SK-N-SH (cell line): ENCODE measurements at regions not wholly inside any gene's neighbourhood (a gene's known extent, or its start where the extent isn't known, plus 50 kb on each side); places are given as distances from the start of the nearest gene placed in this dataset.
"Not testable (repeated sequence)": the region's sequence is repeated elsewhere in the genome, so short reads cannot be mapped to it uniquely, and the experiment has no call there.

Source experiments
- CTCF ChIA-PET: fragments of 300-600, 350-600 bp; formaldehyde crosslinking; extraction: SDS; loops from one replicate; lab custom pipeline; 2021; lab: Yijun Ruan, JAX
- POLR2A ChIA-PET: fragments of 350-600 bp; sonication (Branson Sonifier 250); formaldehyde crosslinking; extraction: SDS; loops from one replicate; lab custom pipeline; 2020; ENCODE audit warnings: antibody characterized with exemption, inconsistent platforms; lab: Yijun Ruan, JAX
- DNase-seq: peaks from one replicate; pipeline ENCODE4 v3.0.0; 2012
- H2AFZ ChIP-seq: fragments of 200-600 bp; sonication (generic); 2 replicates; pipeline ENCODE4 v1.8.1; 2016; ENCODE audit warnings: antibody characterized with exemption, mild to moderate bottlenecking, low read depth
- H3F3A ChIP-seq: fragments of 200-600 bp; sonication (generic); replicated peaks from 2 replicates; pipeline ENCODE3; 2016; ENCODE audit warnings: antibody characterized with exemption, mild to moderate bottlenecking; ENCODE audit not compliant: insufficient read depth
- H3K27ac ChIP-seq, 2 experiments: fragments of 200-500 bp in 1 of 2; fragments of 200-600 bp in 1 of 2; sonication (Bioruptor generic) in 1 of 2; sonication (generic), shearing (Covaris generic) in 1 of 2; 2 replicates each; pipeline versions ENCODE4 v1.5.1 to v1.6.1; 2014 to 2016; ENCODE audit warnings: low read depth in 2 of 2, inconsistent platforms in 1 of 2, low read length in 1 of 2, mild to moderate bottlenecking in 1 of 2, mixed read lengths in 1 of 2
- H3K27me3 ChIP-seq: fragments of 200-600 bp; sonication (generic), shearing (Covaris generic); 2 replicates; pipeline ENCODE4 v1.6.1; 2016; ENCODE audit warnings: mixed run types; ENCODE audit not compliant: insufficient read depth
- H3K36me3 ChIP-seq, 2 experiments: fragments of 200-500 bp in 1 of 2; fragments of 200-600 bp in 1 of 2; sonication (Bioruptor generic) in 1 of 2; sonication (generic) in 1 of 2; replicated peaks in 1 of 2; 2 replicates each; pipeline versions ENCODE3 to v1.5.1; 2014 to 2016; ENCODE audit warnings: low read length in 1 of 2, mild to moderate bottlenecking in 1 of 2; ENCODE audit not compliant: insufficient read depth in 2 of 2, control insufficient read depth in 1 of 2
- H3K4me1 ChIP-seq, 2 experiments: fragments of 200-500 bp in 1 of 2; fragments of 200-600 bp in 1 of 2; sonication (Bioruptor generic) in 1 of 2; sonication (generic), shearing (Covaris generic) in 1 of 2; 2 replicates each; pipeline versions ENCODE4 v1.5.1 to v1.6.1; 2014 to 2016; ENCODE audit warnings: low read depth in 1 of 2, low read length in 1 of 2, mixed run types in 1 of 2; ENCODE audit not compliant: insufficient read depth in 2 of 2, control insufficient read depth in 1 of 2
- H3K4me2 ChIP-seq: fragments of 200-600 bp; sonication (generic), shearing (Covaris generic); 2 replicates; pipeline ENCODE4 v1.6.1; 2017; ENCODE audit warnings: mixed run types
- H3K4me3 ChIP-seq, 2 experiments: fragments of 200-500 bp in 1 of 2; fragments of 200-600 bp in 1 of 2; sonication (Bioruptor generic) in 1 of 2; sonication (generic), shearing (Covaris generic) in 1 of 2; 2 replicates each; pipeline versions ENCODE4 v1.5.1 to v1.8.1; 2014 to 2016; ENCODE audit warnings: low read depth in 2 of 2, inconsistent platforms in 1 of 2, low read length in 1 of 2, mild to moderate bottlenecking in 1 of 2, mixed read lengths in 1 of 2, moderate library complexity in 1 of 2
- H3K79me2 ChIP-seq: fragments of 200-600 bp; sonication (generic); 2 replicates; pipeline ENCODE4 v1.8.1; 2017; ENCODE audit warnings: mild to moderate bottlenecking; ENCODE audit not compliant: insufficient read depth
- H3K9ac ChIP-seq: fragments of 200-600 bp; sonication (generic); 2 replicates; pipeline ENCODE4 v1.6.1; 2017; ENCODE audit warnings: mixed run types
- H3K9me2 ChIP-seq: fragments of 200-600 bp; sonication (generic); 2 replicates; pipeline ENCODE4 v1.6.1; 2017; ENCODE audit warnings: mixed run types
- H3K9me3 ChIP-seq: fragments of 200-600 bp; sonication (generic); 2 replicates; pipeline ENCODE4 v1.6.1; 2017; ENCODE audit warnings: mixed run types, mild to moderate bottlenecking, moderate library complexity
- H4K20me1 ChIP-seq: fragments of 200-600 bp; sonication (generic); 2 replicates; pipeline ENCODE4 v1.6.1; 2017; ENCODE audit warnings: mild to moderate bottlenecking, mixed run types; ENCODE audit not compliant: insufficient read depth
- CHD2 ChIP-seq: fragments of 150-350 bp; IDR thresholded peaks from 2 replicates; pipeline ENCODE4 v1.6.1; 2018; ENCODE audit warnings: low read length; ENCODE audit not compliant: partially characterized antibody
- CTCF ChIP-seq: fragments of 200-600 bp; sonication (generic); IDR thresholded peaks from 2 replicates; pipeline ENCODE4 v1.6.1; 2017; ENCODE audit warnings: antibody characterized with exemption, mild to moderate bottlenecking, moderate library complexity
- FOSL2 ChIP-seq: IDR thresholded peaks from 2 replicates; pipeline ENCODE4 v1.4.0; 2012; ENCODE audit warnings: low read depth, mild to moderate bottlenecking, moderate library complexity, borderline replicate concordance
- FOXJ3 ChIP-seq: sonication (generic); formaldehyde crosslinking; IDR thresholded peaks from 2 replicates; pipeline ENCODE4 v1.5.1; 2020; ENCODE audit warnings: mild to moderate bottlenecking, missing genetic modification reagents
- FOXM1 ChIP-seq: IDR thresholded peaks from 2 replicates; pipeline ENCODE4 v1.4.0; 2012; ENCODE audit warnings: low read depth, mild to moderate bottlenecking
- GABPA ChIP-seq: IDR thresholded peaks from 2 replicates; pipeline ENCODE4 v1.4.0; 2012; ENCODE audit warnings: low read depth, mild to moderate bottlenecking
- MAX ChIP-seq: IDR thresholded peaks from 2 replicates; pipeline ENCODE4 v1.4.0; 2012; ENCODE audit warnings: low read depth
- MEF2A ChIP-seq: IDR thresholded peaks from 2 replicates; pipeline ENCODE4 v1.4.0; 2012; ENCODE audit warnings: low read depth, borderline replicate concordance
- MXI1 ChIP-seq: IDR thresholded peaks from 2 replicates; pipeline ENCODE4 v1.6.1; 2012; ENCODE audit warnings: mild to moderate bottlenecking, low read depth, low read length, improper control_type of control experiment
- NFIC ChIP-seq: IDR thresholded peaks from 2 replicates; pipeline ENCODE4 v1.4.0; 2012; ENCODE audit warnings: borderline replicate concordance
- NRF1 ChIP-seq: IDR thresholded peaks from 2 replicates; pipeline ENCODE4 v1.6.1; 2012; ENCODE audit warnings: low read depth, mild to moderate bottlenecking, low read length
- PBX3 ChIP-seq: IDR thresholded peaks from 2 replicates; pipeline ENCODE4; 2012
- RAD21 ChIP-seq: IDR thresholded peaks from 2 replicates; pipeline ENCODE4 v1.6.1; 2012; ENCODE audit warnings: mild to moderate bottlenecking, low read length
- RCOR1 ChIP-seq: fragments of 150-350 bp; IDR thresholded peaks from 2 replicates; pipeline ENCODE4 v1.6.1; 2017; ENCODE audit warnings: antibody characterized with exemption, low read length
- RFX5 ChIP-seq: IDR thresholded peaks from 2 replicates; pipeline ENCODE4 v1.6.1; 2012; ENCODE audit warnings: mild to moderate bottlenecking, improper control_type of control experiment, low read length
- RXRA ChIP-seq: IDR thresholded peaks from 2 replicates; pipeline ENCODE4 v1.4.0; 2012; ENCODE audit warnings: low read depth, mild to moderate bottlenecking, borderline replicate concordance
- SIN3A ChIP-seq: IDR thresholded peaks from 2 replicates; pipeline ENCODE4 v1.6.1; 2012; ENCODE audit warnings: low read depth, mild to moderate bottlenecking, low read length, moderate library complexity, borderline replicate concordance
- TCF12 ChIP-seq: IDR thresholded peaks from 2 replicates; pipeline ENCODE4 v1.4.0; 2012
- YY1 ChIP-seq: IDR thresholded peaks from 2 replicates; pipeline ENCODE4 v1.4.0; 2012; ENCODE audit warnings: low read depth, mild to moderate bottlenecking
- ZBTB33 ChIP-seq: IDR thresholded peaks from 2 replicates; pipeline ENCODE4 v1.4.0; 2012; ENCODE audit warnings: low read depth, borderline replicate concordance
- WGBS: methylation state at CpG from one replicate; pipeline ENCODE4 v1.1.6; 2017; ENCODE audit warnings: low lambda C conversion rate; 5-methylcytosine and 5-hydroxymethylcytosine counted together

GRCh38 chr10:34010891-34011290 lies 676.4 kb upstream of the NRP1 start:
- Histone ChIP-seq H2AFZ (no peak overlapping the region), H3K4me3 (no peak overlapping the region), H3K79me2 (no peaks in the 10 kb centered on the region), H3K27me3 (no peaks in the 10 kb centered on the region), H3K9me3 (no peaks in the 10 kb centered on the region), H3K4me2 (no peak overlapping the region), H3K4me1 (no peaks in the 10 kb centered on the region), H3F3A (no peaks in the 10 kb centered on the region), H4K20me1 (no peaks in the 10 kb centered on the region), H3K36me3 (no peaks in the 10 kb centered on the region), H3K9me2 (no peaks in the 10 kb centered on the region), H3K27ac (no peak overlapping the region), H3K9ac (no peak overlapping the region)
- no peak for TF ChIP-seq MXI1
- TF ChIP-seq YY1 = no peak
- TF ChIP-seq NFIC = no peak
- no peak for TF ChIP-seq CTCF
- no peak for TF ChIP-seq CHD2
- TF ChIP-seq NRF1 = no peak
- no peak for DNase-seq
- WGBS = 77% methylated on average over 2 of the region's 2 CpGs
- CTCF ChIA-PET = no interaction called here
- POLR2A ChIA-PET = no interaction called here

- POLR2A ChIA-PET, DNase-seq, CTCF ChIA-PET, H3K9me3 ChIP-seq, H2AFZ ChIP-seq, H3K9ac ChIP-seq, H3K4me2 ChIP-seq, H3K4me1 ChIP-seq, H3K27me3 ChIP-seq, H3F3A ChIP-seq, H3K36me3 ChIP-seq, H3K9me2 ChIP-seq, H3K79me2 ChIP-seq, H3K4me3 ChIP-seq, H3K27ac ChIP-seq, H4K20me1 ChIP-seq: not testable (repeated sequence)
- WGBS = 20% methylated on average over 1 of the region's 1 CpG
Measured at GRCh38 chr10:34010228-34010627, 675.8 kb upstream of the NRP1 start.

- Histone ChIP-seq H3K9me3 (no peaks in the 10 kb centered on the region), H3K4me1 (peaks cover 0 to 1% of the 10 kb centered on the region in 2 experiments; a peak in 1 of 4 replicates), H3F3A (no peaks in the 10 kb centered on the region), H3K27ac (no peak overlapping the region), H3K9me2 (no peaks in the 10 kb centered on the region), H3K79me2 (no peaks in the 10 kb centered on the region), H3K27me3 (no peaks in the 10 kb centered on the region), H2AFZ (no peak overlapping the region), H3K36me3 (no peaks in the 10 kb centered on the region), H3K9ac (no peak overlapping the region), H3K4me3 (no peak overlapping the region), H3K4me2 (no peak overlapping the region), H4K20me1 (no peaks in the 10 kb centered on the region)
- POLR2A ChIA-PET = no interaction called here
- CTCF ChIA-PET = no interaction called here
- no peak for DNase-seq
- 90% methylated on average over 1 of the region's 1 CpG for whole genome bisulfite sequencing
- TF ChIP-seq SIN3A (no peak), CHD2 (no peak), RAD21 (no peak), RXRA (no peak), MEF2A (no peak), RFX5 (no peak), FOXJ3 (CRISPR knock-in tag) (no peak), MAX (no peak), GABPA (no peak), TCF12 (no peak), YY1 (no peak), FOXM1 (no peak), ZBTB33 (no peak), RCOR1 (no peak), NFIC (no peak), FOSL2 (no peak), PBX3 (no peak)
Measured at GRCh38 chr10:34008656-34009055, 674.2 kb upstream of the NRP1 start.
